BLaER1 (cell line): ENCODE measurements at regions not wholly inside any gene's neighbourhood (a gene's known extent, or its start where the extent isn't known, plus 50 kb on each side); places are given as distances from the start of the nearest gene placed in this dataset.

Experiments
- H3K27ac ChIP-seq: shearing (Covaris generic); formaldehyde crosslinking; 2 replicates; pipeline ENCODE4 v1.8.1; 2022
- H3K27me3 ChIP-seq: shearing (Covaris generic); formaldehyde crosslinking; 2 replicates; pipeline ENCODE4 v1.8.1; 2022
- H3K36me3 ChIP-seq: shearing (Covaris generic); formaldehyde crosslinking; 2 replicates; pipeline ENCODE4 v1.8.1; 2022
- H3K4me1 ChIP-seq: shearing (Covaris generic); formaldehyde crosslinking; 2 replicates; pipeline ENCODE4 v1.8.1; 2022
- H3K4me2 ChIP-seq: shearing (Covaris generic); formaldehyde crosslinking; 2 replicates; pipeline ENCODE4 v1.8.1; 2022
- H3K4me3 ChIP-seq: shearing (Covaris generic); formaldehyde crosslinking; 2 replicates; pipeline ENCODE4 v1.8.1; 2022
- H3K9ac ChIP-seq: shearing (Covaris generic); formaldehyde crosslinking; 2 replicates; pipeline ENCODE4 v1.8.1; 2022
- H3K9me3 ChIP-seq: shearing (Covaris generic); formaldehyde crosslinking; 2 replicates; pipeline ENCODE4 v1.8.1; 2022
- H4K20me1 ChIP-seq: shearing (Covaris generic); formaldehyde crosslinking; 2 replicates; pipeline ENCODE4 v1.8.1; 2022
- Cebpa-rat ChIP-seq: shearing (Covaris generic); IDR thresholded peaks from 2 replicates; pipeline ENCODE4 v1.8.1; 2022

GRCh38 chr2:16566701-16567100 is 98.9 kb downstream of the CYRIA start:
- Histone ChIP-seq H3K9me3 (no peaks in the 10 kb centered on the region), H3K4me1 (peaks cover 16% of the 10 kb centered on the region), H3K27ac (no peak overlapping the region), H3K27me3 (no peaks in the 10 kb centered on the region), H3K36me3 (peaks cover 15% of the 10 kb centered on the region; the same call in 1 of the 2 replicates), H3K9ac (no peak overlapping the region), H3K4me3 (no peak overlapping the region), H3K4me2 (no peak overlapping the region), H4K20me1 (no peaks in the 10 kb centered on the region)
- no peak for TF ChIP-seq Cebpa-rat

DNA sequence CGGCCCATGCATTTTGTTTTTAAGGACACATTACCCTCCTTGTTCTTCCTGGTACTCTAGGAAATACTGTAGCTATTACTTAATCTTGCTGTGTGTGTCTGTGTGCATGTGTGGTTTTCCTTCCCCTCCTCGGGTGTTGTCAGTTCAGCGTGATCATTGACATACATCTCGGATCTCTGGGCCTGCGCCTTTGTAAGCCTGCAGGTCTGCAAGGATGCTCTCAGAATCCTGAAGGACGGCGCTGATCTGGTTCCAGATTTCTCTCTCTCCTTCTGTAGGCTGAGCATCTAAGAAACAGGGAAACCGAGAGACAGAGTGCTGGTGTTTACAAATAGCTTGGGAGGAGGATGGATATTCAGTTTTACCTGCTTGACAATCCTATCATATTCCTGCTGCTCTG is 100.2 kb downstream of the CYRIA start:
- H4K20me1 ChIP-seq = no peaks in the 10 kb centered on the region
- no peak overlapping the region for H3K4me3 ChIP-seq
- no peak for TF ChIP-seq Cebpa-rat
- peaks cover 16% of the 10 kb centered on the region for H3K4me1 ChIP-seq
- H3K27me3 ChIP-seq = no peaks in the 10 kb centered on the region
- no peaks in the 10 kb centered on the region for H3K9me3 ChIP-seq
- no peak overlapping the region for H3K4me2 ChIP-seq
- peaks cover 26% of the 10 kb centered on the region for H3K36me3 ChIP-seq
- H3K9ac ChIP-seq = no peak overlapping the region
- H3K27ac ChIP-seq = no peak overlapping the region

DNA sequence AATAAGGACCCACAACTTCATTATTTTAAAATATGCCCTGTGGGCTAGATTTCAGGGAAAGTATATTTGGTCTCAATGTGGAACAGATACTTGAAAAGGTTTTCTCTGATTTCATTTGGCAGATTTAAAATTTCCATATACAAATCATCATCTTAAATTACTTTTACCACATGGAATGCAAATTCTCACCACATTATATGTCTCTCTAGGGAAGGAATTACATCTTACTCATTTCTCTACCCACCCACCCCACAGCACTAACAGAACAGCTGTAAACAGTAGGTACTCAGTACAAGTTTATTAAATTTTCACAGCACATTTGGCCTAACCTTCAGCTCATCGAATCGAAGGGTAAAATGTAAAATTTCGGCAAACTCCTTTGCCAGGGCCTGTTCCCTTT is 104.0 kb downstream of the CYRIA start:
- H3K9ac ChIP-seq = no peak overlapping the region
- H3K36me3 ChIP-seq = peaks cover 53% of the 10 kb centered on the region
- H3K27ac ChIP-seq = no peak overlapping the region
- no peak overlapping the region for H3K4me3 ChIP-seq
- no peak for TF ChIP-seq Cebpa-rat
- H3K4me2 ChIP-seq = no peak overlapping the region
- no peaks in the 10 kb centered on the region for H3K9me3 ChIP-seq
- H4K20me1 ChIP-seq = no peaks in the 10 kb centered on the region
- no peaks in the 10 kb centered on the region for H3K27me3 ChIP-seq
- no peaks in the 10 kb centered on the region for H3K4me1 ChIP-seq

- Histone ChIP-seq H3K4me1 (no peaks in the 10 kb centered on the region), H3K36me3 (peaks cover 58% of the 10 kb centered on the region), H3K4me2 (no peak overlapping the region), H3K9me3 (no peaks in the 10 kb centered on the region), H3K9ac (no peak overlapping the region), H3K27me3 (no peaks in the 10 kb centered on the region), H4K20me1 (no peaks in the 10 kb centered on the region), H3K27ac (no peak overlapping the region), H3K4me3 (no peak overlapping the region)
- TF ChIP-seq Cebpa-rat = no peak
These were observed 104.4 kb downstream of the CYRIA start for GRCh38 chr2:16561251-16561650.

- Histone ChIP-seq H3K9me3 (no peaks in the 10 kb centered on the region), H3K4me3 (no peak overlapping the region), H3K4me2 (no peak overlapping the region), H3K9ac (no peak overlapping the region), H3K36me3 (peaks cover 67% of the 10 kb centered on the region), H3K27ac (no peak overlapping the region), H4K20me1 (no peaks in the 10 kb centered on the region), H3K27me3 (no peaks in the 10 kb centered on the region), H3K4me1 (no peaks in the 10 kb centered on the region)
- TF ChIP-seq Cebpa-rat = no peak
These were observed 106.2 kb downstream of the CYRIA start for GRCh38 chr2:16559278-16560067.

- Histone ChIP-seq H3K9ac (no peak overlapping the region), H3K9me3 (no peaks in the 10 kb centered on the region), H4K20me1 (no peaks in the 10 kb centered on the region)
These were observed 111.5 kb downstream of the CYRIA start for GRCh38 chr2:16554060-16554583.

DNA sequence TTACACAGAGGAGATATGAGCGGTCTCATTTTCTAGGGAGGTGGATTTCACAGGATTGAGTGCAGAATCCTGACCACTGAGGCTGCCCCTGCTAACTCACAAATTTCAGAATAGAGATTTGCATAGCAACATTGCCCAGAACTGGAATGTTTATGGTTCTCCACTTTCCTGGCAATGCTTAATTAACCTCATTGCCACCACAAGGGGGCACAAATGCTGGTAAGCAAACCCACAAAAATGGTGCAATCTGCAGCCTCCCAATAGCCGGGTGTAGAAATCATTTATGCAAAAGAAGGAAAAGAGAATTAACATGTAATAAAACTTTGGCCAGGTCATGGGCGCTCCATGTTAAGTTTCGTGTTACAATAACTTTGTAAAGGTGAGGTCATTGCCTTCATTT is 112.4 kb downstream of the CYRIA start:
- TF ChIP-seq Cebpa-rat = no peak
- H3K9ac ChIP-seq = no peak overlapping the region
- no peak overlapping the region for H3K4me2 ChIP-seq
- no peaks in the 10 kb centered on the region for H3K9me3 ChIP-seq
- no peaks in the 10 kb centered on the region for H3K4me1 ChIP-seq
- no peak overlapping the region for H3K27ac ChIP-seq
- no peak overlapping the region for H3K4me3 ChIP-seq
- no peaks in the 10 kb centered on the region for H3K27me3 ChIP-seq
- peaks cover 28% of the 10 kb centered on the region for H3K36me3 ChIP-seq
- H4K20me1 ChIP-seq = no peaks in the 10 kb centered on the region

More at GRCh38 chr2:16554060-16554583, 111.5 kb downstream of the CYRIA start:
- Histone ChIP-seq H3K27ac (no peak overlapping the region), H3K4me3 (no peak overlapping the region), H3K27me3 (no peaks in the 10 kb centered on the region), H3K4me2 (no peak overlapping the region), H3K36me3 (peaks cover 37% of the 10 kb centered on the region), H3K4me1 (no peaks in the 10 kb centered on the region)
- TF ChIP-seq Cebpa-rat = no peak

DNA sequence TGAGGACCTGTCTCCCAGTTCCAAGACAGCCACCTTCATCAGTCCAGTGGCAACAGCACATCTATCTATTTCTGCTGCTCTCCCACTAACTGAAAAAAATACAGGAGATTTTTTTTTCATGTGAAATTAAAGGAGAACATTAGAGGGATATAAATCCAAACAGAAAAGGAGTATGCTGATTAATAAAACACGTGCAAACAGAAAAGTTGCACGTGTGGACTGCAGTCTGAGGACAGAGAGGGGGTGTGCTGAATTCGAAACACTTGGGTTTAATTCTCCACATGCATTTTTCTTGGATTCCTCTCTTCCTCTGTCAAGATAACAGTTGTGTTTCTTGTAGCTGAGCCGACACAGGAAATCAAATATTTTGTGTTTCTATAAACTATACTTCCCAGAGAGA is 113.4 kb downstream of the CYRIA start:
- Histone ChIP-seq H4K20me1 (no peaks in the 10 kb centered on the region), H3K4me3 (no peak overlapping the region), H3K4me2 (no peak overlapping the region), H3K36me3 (peaks cover 27% of the 10 kb centered on the region; the same call in 1 of the 2 replicates), H3K9ac (no peak overlapping the region), H3K27me3 (no peaks in the 10 kb centered on the region), H3K4me1 (no peaks in the 10 kb centered on the region), H3K9me3 (no peaks in the 10 kb centered on the region), H3K27ac (no peak overlapping the region)
- TF ChIP-seq Cebpa-rat = no peak

DNA sequence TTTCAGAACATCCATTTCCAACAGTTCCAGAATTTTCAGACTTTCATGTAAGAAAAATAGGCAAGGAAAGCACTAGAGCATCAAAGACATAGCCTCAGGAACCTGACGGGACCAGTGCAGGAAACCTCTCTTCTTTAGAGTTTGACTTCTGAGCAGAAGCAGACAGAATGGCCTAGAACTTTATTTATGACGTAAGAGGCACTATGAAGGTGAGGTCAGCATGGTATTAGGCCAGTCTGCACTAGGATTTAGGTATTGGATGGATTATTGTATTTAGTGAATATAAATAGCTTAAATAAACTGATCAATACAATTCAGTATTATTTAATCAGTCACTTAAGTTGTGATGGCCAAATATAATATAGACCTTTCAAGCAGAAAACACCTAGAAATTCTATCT is 117.6 kb downstream of the CYRIA start:
- no peak for TF ChIP-seq Cebpa-rat
- Histone ChIP-seq H4K20me1 (no peaks in the 10 kb centered on the region), H3K4me1 (no peaks in the 10 kb centered on the region), H3K36me3 (no peaks in the 10 kb centered on the region; the same call in 1 of the 2 replicates), H3K27ac (no peak overlapping the region), H3K4me2 (no peak overlapping the region), H3K4me3 (no peak overlapping the region), H3K9ac (no peak overlapping the region), H3K9me3 (no peaks in the 10 kb centered on the region), H3K27me3 (no peaks in the 10 kb centered on the region)

GRCh38 chr2:16546128-16546754 is 119.4 kb downstream of the CYRIA start:
- TF ChIP-seq Cebpa-rat = no peak
- Histone ChIP-seq H3K9ac (no peak overlapping the region), H4K20me1 (no peaks in the 10 kb centered on the region), H3K36me3 (no peaks in the 10 kb centered on the region), H3K4me3 (no peak overlapping the region), H3K9me3 (no peaks in the 10 kb centered on the region), H3K4me1 (no peaks in the 10 kb centered on the region), H3K27ac (no peak overlapping the region), H3K4me2 (no peak overlapping the region), H3K27me3 (no peaks in the 10 kb centered on the region)
